DMS114 treated with DMSO at 0.1 percent for 48 hours (cell line): ENCODE measurements at regions not wholly inside any gene's neighbourhood (a gene's known extent, or its start where the extent isn't known, plus 50 kb on each side); places are given as distances from the start of the nearest gene placed in this dataset.
"Not testable (repeated sequence)": the region's sequence is repeated elsewhere in the genome, so short reads cannot be mapped to it uniquely, and the experiment has no call there.

Experiments used
- DNase-seq: peaks from one replicate; lab custom pipeline; 2025; ENCODE audit not compliant: unreplicated experiment; lab: John Stamatoyannopoulos, UW

DNA sequence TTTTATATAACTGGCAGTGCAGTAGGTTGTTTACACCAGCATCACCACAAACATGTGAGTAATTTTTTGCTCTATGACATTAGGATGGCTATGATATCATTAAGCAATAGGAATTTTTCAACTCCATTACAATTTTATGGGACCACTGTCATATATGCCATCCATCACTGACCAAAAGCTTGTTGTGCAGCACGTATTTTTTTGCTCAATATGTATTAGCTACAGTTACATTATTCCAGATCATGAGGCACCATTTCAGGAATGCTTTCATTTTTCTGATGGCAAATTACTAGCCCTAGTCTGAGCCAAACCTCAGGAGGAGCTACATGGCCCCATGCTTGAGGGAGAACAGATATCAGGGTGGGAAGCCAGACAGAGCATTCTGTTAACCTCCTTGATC is 56.8 kb upstream of the DCLK2 start:
- no peak for DNase-seq

DNA sequence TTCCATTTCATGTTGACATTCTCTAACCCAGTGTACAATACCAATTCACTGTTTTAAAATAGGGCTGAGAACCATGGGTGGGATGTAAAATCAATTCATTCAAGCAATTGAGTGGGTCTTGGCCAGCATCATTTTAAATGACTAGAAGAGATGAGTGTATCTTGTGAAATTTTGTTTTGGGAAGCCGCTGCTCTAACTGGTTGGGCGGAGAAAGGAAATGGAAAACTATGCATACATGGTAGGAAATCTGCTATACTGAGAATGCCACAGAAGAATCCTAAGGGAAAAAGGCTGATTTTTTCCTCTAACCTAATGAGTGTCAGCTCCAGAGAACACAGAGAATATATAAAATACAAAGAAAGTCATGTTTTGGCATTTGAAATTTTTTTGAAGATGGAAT is 54.8 kb upstream of the DCLK2 start:
- DNase-seq = no peak

DNA sequence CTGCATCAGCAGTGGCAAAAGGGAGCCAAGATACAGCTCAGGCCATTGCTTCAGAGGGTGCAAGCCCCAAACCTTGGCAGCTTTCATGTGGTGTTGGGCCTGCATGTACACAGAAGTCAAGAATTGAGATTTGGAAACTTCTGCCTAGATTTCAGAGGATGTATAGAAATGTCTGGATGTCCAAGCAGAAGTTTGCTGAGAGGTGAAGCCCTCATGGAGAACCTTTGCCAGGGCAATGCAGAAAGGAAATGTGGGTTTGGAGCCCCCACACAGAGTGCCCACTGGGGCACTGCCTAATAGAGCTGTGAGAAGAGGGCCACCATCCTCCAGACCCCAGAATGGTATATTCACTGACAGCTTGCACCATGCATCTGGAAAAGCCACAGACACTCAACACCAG is 51.3 kb upstream of the DCLK2 start:
- DNase-seq = not testable (repeated sequence)
